GM18907 (cell line): ENCODE measurements at regions not wholly inside any gene's neighbourhood (a gene's known extent, or its start where the extent isn't known, plus 50 kb on each side); places are given as distances from the start of the nearest gene placed in this dataset.
"Not testable (repeated sequence)": the region's sequence is repeated elsewhere in the genome, so short reads cannot be mapped to it uniquely, and the experiment has no call there.

Source experiments
- ATAC-seq: cut with Tn5 transposase; IDR thresholded peaks from one replicate; pipeline ENCODE4 v1.9.1; 2021; ENCODE audit warnings: mild to moderate bottlenecking, moderate library complexity; ENCODE audit not compliant: unreplicated experiment

- no peak for ATAC-seq
Measured at GRCh38 chr2:83901317-83901716, 557.8 kb downstream of the SUCLG1 start.

GRCh38 chr2:83900862-83901261 lies 558.2 kb downstream of the SUCLG1 start:
- ATAC-seq, result no peak

GRCh38 chr2:83899271-83899670 lies 559.8 kb downstream of the SUCLG1 start:
- ATAC-seq, result no peak

- ATAC-seq, result no peak
Measured at GRCh38 chr2:83894976-83895375, 564.1 kb downstream of the SUCLG1 start.

GRCh38 chr2:83887757-83888156 lies 571.3 kb downstream of the SUCLG1 start:
- ATAC-seq, result no peak

GRCh38 chr2:83879127-83879526 lies 580.0 kb downstream of the SUCLG1 start:
- ATAC-seq, result no peak

- ATAC-seq, result not testable (repeated sequence)
Measured at GRCh38 chr2:83877261-83877660, 581.8 kb downstream of the SUCLG1 start.

- no peak for ATAC-seq
Measured at GRCh38 chr2:83874712-83875430, 584.2 kb downstream of the SUCLG1 start.

- no peak for ATAC-seq
Measured at GRCh38 chr2:83874066-83874465, 585.0 kb downstream of the SUCLG1 start.

- no peak for ATAC-seq
Measured at GRCh38 chr2:83873110-83873509, 586.0 kb downstream of the SUCLG1 start.

GRCh38 chr2:83866211-83866610 lies 592.9 kb downstream of the SUCLG1 start:
- ATAC-seq, result no peak

- no peak for ATAC-seq
Measured at GRCh38 chr2:83862600-83862999, 596.5 kb downstream of the SUCLG1 start.

GRCh38 chr2:83860320-83860719 lies 598.8 kb downstream of the SUCLG1 start:
- ATAC-seq, result no peak

- no peak for ATAC-seq
Measured at GRCh38 chr2:83859553-83859952, 599.5 kb downstream of the SUCLG1 start.

GRCh38 chr2:83851066-83851465 lies 608.0 kb downstream of the SUCLG1 start:
- ATAC-seq, result no peak

- no peak for ATAC-seq
Measured at GRCh38 chr2:83850071-83850725, 608.9 kb downstream of the SUCLG1 start.

- ATAC-seq, result no peak
Measured at GRCh38 chr2:83844490-83844889, 614.6 kb downstream of the SUCLG1 start.

GRCh38 chr2:83842421-83842820 lies 616.7 kb downstream of the SUCLG1 start:
- ATAC-seq, result no peak

- ATAC-seq, result no peak
Measured at GRCh38 chr2:83837823-83838222, 621.3 kb downstream of the SUCLG1 start.

GRCh38 chr2:83827618-83828017 lies 631.5 kb downstream of the SUCLG1 start:
- no peak for ATAC-seq

GRCh38 chr2:83826577-83826976 lies 632.5 kb downstream of the SUCLG1 start:
- ATAC-seq, result no peak

- no peak for ATAC-seq
Measured at GRCh38 chr2:83823229-83823628, 635.9 kb downstream of the SUCLG1 start.

GRCh38 chr2:83817511-83817910 lies 641.6 kb downstream of the SUCLG1 start:
- ATAC-seq, result no peak
